HEK293 (cell line): ENCODE measurements at regions not wholly inside any gene's neighbourhood (a gene's known extent, or its start where the extent isn't known, plus 50 kb on each side); places are given as distances from the start of the nearest gene placed in this dataset.

ENCODE experiments used
- FEZF1 ChIP-seq: fragments of 450-650 bp; formaldehyde crosslinking; IDR thresholded peaks from 2 replicates; pipeline ENCODE4 v1.5.1; 2016; ENCODE audit warnings: missing biosample characterization, missing genetic modification characterization
- GLI2 ChIP-seq: fragments of 450-650 bp; formaldehyde crosslinking; IDR thresholded peaks from 2 replicates; pipeline ENCODE4; 2017; ENCODE audit warnings: missing biosample characterization, missing genetic modification characterization, low read depth, borderline replicate concordance
- GLI4 ChIP-seq: fragments of 450-650 bp; formaldehyde crosslinking; IDR thresholded peaks from 2 replicates; pipeline ENCODE4 v1.5.1; 2016; ENCODE audit warnings: missing biosample characterization, missing genetic modification characterization
- SCRT2 ChIP-seq: fragments of 450-650 bp; formaldehyde crosslinking; IDR thresholded peaks from 2 replicates; pipeline ENCODE4 v1.5.1; 2016; ENCODE audit warnings: missing biosample characterization, missing genetic modification characterization
- WT1 ChIP-seq: fragments of 450-650 bp; formaldehyde crosslinking; IDR thresholded peaks from 2 replicates; pipeline ENCODE4 v1.5.1; 2016; ENCODE audit warnings: missing biosample characterization, missing genetic modification characterization
- YY1 ChIP-seq: fragments of 450-650 bp; formaldehyde crosslinking; IDR thresholded peaks from 2 replicates; pipeline ENCODE4 v1.5.1; 2018; ENCODE audit warnings: missing biosample characterization, missing genetic modification characterization
- ZBTB17 ChIP-seq: fragments of 450-650 bp; formaldehyde crosslinking; IDR thresholded peaks from 2 replicates; pipeline ENCODE4 v1.5.1; 2016; ENCODE audit warnings: missing biosample characterization, missing genetic modification characterization
- ZBTB20 ChIP-seq: fragments of 450-650 bp; formaldehyde crosslinking; IDR thresholded peaks from 2 replicates; pipeline ENCODE4 v1.5.1; 2016; ENCODE audit warnings: missing biosample characterization, missing genetic modification characterization
- ZNF10 ChIP-seq: fragments of 450-650 bp; formaldehyde crosslinking; IDR thresholded peaks from 2 replicates; pipeline ENCODE4 v1.5.1; 2017; ENCODE audit warnings: missing biosample characterization, missing genetic modification characterization
- ZNF184 ChIP-seq: fragments of 450-650 bp; IDR thresholded peaks from 2 replicates; pipeline ENCODE4 v1.5.1; 2018; ENCODE audit warnings: missing biosample characterization, mild to moderate bottlenecking, missing genetic modification characterization
- ZNF211 ChIP-seq: fragments of 450-650 bp; formaldehyde crosslinking; IDR thresholded peaks from 2 replicates; pipeline ENCODE4 v1.5.1; 2016; ENCODE audit warnings: low read depth, missing biosample characterization, missing genetic modification characterization
- ZNF423 ChIP-seq: fragments of 450-650 bp; formaldehyde crosslinking; IDR thresholded peaks from 2 replicates; pipeline ENCODE4 v1.5.1; 2016; ENCODE audit warnings: missing biosample characterization, missing genetic modification characterization
- ZNF449 ChIP-seq: fragments of 450-650 bp; formaldehyde crosslinking; IDR thresholded peaks from 2 replicates; pipeline ENCODE4 v1.5.1; 2017; ENCODE audit warnings: missing biosample characterization, mild to moderate bottlenecking, missing genetic modification characterization, moderate library complexity
- ZNF555 ChIP-seq: fragments of 450-650 bp; formaldehyde crosslinking; conservative IDR thresholded peaks from 2 replicates; pipeline ENCODE4 v1.5.1; 2017; ENCODE audit warnings: missing biosample characterization, mild to moderate bottlenecking, missing genetic modification characterization, inconsistent platforms
- ZNF626 ChIP-seq: fragments of 450-650 bp; sonication (Bioruptor Pico); formaldehyde crosslinking; IDR thresholded peaks from 2 replicates; pipeline ENCODE4 v1.5.1; 2018; ENCODE audit warnings: missing biosample characterization, missing genetic modification characterization, inconsistent platforms
- ZNF747 ChIP-seq: fragments of 450-650 bp; formaldehyde crosslinking; IDR thresholded peaks from 2 replicates; pipeline ENCODE4 v1.5.1; 2016; ENCODE audit warnings: missing biosample characterization, missing genetic modification characterization
- ZNF76 ChIP-seq: fragments of 450-650 bp; formaldehyde crosslinking; IDR thresholded peaks from 2 replicates; pipeline ENCODE4; 2016; ENCODE audit warnings: low read depth, missing biosample characterization, missing genetic modification characterization, borderline replicate concordance
- ZNF777 ChIP-seq: fragments of 450-650 bp; formaldehyde crosslinking; IDR thresholded peaks from 2 replicates; pipeline ENCODE4 v1.5.1; 2017; ENCODE audit warnings: missing biosample characterization, missing genetic modification characterization, borderline replicate concordance
- TF ChIP-seq, protein P1 (sequence below): fragments of 450-650 bp; formaldehyde crosslinking; IDR thresholded peaks from 2 replicates; pipeline ENCODE4 v1.5.1; 2016; ENCODE audit warnings: missing biosample characterization, missing genetic modification characterization
- TF ChIP-seq, protein P2 (sequence below): fragments of 450-650 bp; formaldehyde crosslinking; IDR thresholded peaks from 2 replicates; pipeline ENCODE4 v1.5.1; 2016; ENCODE audit warnings: missing biosample characterization, missing genetic modification characterization, borderline replicate concordance
- TF ChIP-seq, protein P3 (sequence below): fragments of 450-650 bp; formaldehyde crosslinking; IDR thresholded peaks from 2 replicates; pipeline ENCODE4 v1.5.1; 2016; ENCODE audit warnings: missing biosample characterization, missing genetic modification characterization
- TF ChIP-seq, protein P4 (sequence below): fragments of 450-650 bp; formaldehyde crosslinking; IDR thresholded peaks from 2 replicates; pipeline ENCODE4 v1.5.1; 2017; ENCODE audit warnings: missing biosample characterization, missing genetic modification characterization
- TF ChIP-seq, protein P5 (sequence below): sonication (generic); formaldehyde crosslinking; IDR thresholded peaks from 2 replicates; pipeline ENCODE4 v1.8.1; 2022; ENCODE audit warnings: mild to moderate bottlenecking, moderate library complexity, missing genetic modification reagents

DNA sequence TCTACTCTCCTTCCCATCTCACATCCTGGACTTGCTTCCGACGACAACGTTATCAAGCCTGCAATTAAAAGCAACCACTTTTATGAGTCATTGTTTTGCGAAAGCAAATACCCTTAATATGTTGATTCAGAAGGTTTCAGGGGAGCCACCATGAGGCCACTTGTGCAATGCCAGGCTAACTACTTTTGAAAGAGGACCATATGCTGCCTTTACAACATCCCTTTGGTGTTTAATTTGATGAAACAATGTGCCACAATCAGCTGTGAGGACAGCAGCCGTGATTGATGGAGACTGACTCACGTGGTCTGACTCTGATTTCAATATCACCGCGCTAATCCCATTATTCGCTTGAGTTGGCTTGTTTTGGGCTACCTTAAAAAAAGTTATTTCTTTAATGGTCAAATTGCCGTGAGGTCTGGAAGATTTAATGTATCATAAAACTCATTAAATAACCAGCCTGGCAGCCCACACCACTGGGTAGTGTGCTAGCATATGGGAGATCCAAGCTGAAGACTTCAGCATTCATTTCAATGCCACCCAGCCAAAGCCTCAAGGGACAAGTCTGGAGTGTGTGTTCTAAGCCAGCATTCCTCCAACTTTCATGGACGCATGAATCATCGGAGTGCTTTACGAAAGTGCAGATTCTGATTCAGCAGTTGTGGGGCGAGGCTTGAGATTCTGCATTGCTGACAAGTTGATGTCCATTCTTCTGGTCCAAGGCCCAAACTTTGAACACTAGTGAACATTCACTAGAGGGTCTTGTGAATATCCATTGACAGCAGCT lies 73.3 kb upstream of the PAXBP1 start (continued):
- no peak for TF ChIP-seq ZNF449 (tag by site-specific recombination)
- TF ChIP-seq GLI2 (tag by site-specific recombination), result peak; percentile 43; the same call in 1 of the 2 replicates
- TF ChIP-seq, protein P1, sequence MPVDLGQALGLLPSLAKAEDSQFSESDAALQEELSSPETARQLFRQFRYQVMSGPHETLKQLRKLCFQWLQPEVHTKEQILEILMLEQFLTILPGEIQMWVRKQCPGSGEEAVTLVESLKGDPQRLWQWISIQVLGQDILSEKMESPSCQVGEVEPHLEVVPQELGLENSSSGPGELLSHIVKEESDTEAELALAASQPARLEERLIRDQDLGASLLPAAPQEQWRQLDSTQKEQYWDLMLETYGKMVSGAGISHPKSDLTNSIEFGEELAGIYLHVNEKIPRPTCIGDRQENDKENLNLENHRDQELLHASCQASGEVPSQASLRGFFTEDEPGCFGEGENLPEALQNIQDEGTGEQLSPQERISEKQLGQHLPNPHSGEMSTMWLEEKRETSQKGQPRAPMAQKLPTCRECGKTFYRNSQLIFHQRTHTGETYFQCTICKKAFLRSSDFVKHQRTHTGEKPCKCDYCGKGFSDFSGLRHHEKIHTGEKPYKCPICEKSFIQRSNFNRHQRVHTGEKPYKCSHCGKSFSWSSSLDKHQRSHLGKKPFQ (tag by site-specific recombination), result no peak
- peak; percentile 66; the same call in 1 of the 2 replicates for TF ChIP-seq SCRT2 (tag by site-specific recombination)
- 0 out of 2 replicates have a peak, but pooled peaks have one; percentile 32 for TF ChIP-seq ZNF10 (tag by site-specific recombination)
- no peak for TF ChIP-seq ZNF76 (tag by site-specific recombination)
- TF ChIP-seq, protein P2, sequence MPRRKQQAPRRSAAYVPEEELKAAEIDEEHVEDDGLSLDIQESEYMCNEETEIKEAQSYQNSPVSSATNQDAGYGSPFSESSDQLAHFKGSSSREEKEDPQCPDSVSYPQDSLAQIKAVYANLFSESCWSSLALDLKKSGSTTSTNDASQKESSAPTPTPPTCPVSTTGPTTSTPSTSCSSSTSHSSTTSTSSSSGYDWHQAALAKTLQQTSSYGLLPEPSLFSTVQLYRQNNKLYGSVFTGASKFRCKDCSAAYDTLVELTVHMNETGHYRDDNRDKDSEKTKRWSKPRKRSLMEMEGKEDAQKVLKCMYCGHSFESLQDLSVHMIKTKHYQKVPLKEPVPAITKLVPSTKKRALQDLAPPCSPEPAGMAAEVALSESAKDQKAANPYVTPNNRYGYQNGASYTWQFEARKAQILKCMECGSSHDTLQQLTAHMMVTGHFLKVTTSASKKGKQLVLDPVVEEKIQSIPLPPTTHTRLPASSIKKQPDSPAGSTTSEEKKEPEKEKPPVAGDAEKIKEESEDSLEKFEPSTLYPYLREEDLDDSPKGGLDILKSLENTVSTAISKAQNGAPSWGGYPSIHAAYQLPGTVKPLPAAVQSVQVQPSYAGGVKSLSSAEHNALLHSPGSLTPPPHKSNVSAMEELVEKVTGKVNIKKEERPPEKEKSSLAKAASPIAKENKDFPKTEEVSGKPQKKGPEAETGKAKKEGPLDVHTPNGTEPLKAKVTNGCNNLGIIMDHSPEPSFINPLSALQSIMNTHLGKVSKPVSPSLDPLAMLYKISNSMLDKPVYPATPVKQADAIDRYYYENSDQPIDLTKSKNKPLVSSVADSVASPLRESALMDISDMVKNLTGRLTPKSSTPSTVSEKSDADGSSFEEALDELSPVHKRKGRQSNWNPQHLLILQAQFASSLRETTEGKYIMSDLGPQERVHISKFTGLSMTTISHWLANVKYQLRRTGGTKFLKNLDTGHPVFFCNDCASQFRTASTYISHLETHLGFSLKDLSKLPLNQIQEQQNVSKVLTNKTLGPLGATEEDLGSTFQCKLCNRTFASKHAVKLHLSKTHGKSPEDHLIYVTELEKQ, result peak; percentile 86; the same call in 1 of the 2 replicates
- TF ChIP-seq ZNF626 (tag by site-specific recombination), result no peak
- no peak for TF ChIP-seq ZBTB20 (tag by site-specific recombination)
- TF ChIP-seq ZNF211, result no peak
- TF ChIP-seq, protein P3, sequence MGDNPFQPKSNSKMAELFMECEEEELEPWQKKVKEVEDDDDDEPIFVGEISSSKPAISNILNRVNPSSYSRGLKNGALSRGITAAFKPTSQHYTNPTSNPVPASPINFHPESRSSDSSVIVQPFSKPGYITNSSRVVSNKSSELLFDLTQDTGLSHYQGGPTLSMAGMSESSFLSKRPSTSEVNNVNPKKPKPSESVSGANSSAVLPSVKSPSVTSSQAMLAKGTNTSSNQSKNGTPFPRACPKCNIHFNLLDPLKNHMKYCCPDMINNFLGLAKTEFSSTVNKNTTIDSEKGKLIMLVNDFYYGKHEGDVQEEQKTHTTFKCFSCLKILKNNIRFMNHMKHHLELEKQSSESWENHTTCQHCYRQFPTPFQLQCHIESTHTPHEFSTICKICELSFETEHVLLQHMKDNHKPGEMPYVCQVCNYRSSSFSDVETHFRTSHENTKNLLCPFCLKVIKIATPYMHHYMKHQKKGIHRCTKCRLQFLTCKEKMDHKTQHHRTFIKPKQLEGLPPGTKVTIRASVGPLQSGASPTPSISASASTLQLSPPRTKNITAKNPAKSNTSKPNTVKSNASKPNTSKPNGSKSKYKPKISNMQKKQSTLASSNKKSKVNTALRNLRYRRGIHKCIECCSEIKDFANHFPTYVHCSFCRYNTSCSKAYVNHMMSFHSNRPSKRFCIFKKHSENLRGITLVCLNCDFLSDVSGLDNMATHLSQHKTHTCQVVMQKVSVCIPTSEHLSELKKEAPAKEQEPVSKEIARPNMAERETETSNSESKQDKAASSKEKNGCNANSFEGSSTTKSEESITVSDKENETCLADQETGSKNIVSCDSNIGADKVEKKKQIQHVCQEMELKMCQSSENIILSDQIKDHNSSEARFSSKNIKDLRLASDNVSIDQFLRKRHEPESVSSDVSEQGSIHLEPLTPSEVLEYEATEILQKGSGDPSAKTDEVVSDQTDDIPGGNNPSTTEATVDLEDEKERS (tag by site-specific recombination), result no peak
- TF ChIP-seq FEZF1 (tag by site-specific recombination), result peak; percentile 59; the same call in 1 of the 2 replicates
- TF ChIP-seq WT1 (tag by site-specific recombination), result 0 out of 2 replicates have a peak, but pooled peaks have one; percentile 13
- TF ChIP-seq ZBTB17 (tag by site-specific recombination), result peak; percentile 80
- TF ChIP-seq, protein P4, sequence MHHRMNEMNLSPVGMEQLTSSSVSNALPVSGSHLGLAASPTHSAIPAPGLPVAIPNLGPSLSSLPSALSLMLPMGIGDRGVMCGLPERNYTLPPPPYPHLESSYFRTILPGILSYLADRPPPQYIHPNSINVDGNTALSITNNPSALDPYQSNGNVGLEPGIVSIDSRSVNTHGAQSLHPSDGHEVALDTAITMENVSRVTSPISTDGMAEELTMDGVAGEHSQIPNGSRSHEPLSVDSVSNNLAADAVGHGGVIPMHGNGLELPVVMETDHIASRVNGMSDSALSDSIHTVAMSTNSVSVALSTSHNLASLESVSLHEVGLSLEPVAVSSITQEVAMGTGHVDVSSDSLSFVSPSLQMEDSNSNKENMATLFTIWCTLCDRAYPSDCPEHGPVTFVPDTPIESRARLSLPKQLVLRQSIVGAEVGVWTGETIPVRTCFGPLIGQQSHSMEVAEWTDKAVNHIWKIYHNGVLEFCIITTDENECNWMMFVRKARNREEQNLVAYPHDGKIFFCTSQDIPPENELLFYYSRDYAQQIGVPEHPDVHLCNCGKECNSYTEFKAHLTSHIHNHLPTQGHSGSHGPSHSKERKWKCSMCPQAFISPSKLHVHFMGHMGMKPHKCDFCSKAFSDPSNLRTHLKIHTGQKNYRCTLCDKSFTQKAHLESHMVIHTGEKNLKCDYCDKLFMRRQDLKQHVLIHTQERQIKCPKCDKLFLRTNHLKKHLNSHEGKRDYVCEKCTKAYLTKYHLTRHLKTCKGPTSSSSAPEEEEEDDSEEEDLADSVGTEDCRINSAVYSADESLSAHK, result no peak
- TF ChIP-seq ZNF777 (tag by site-specific recombination), result no peak
- no peak for TF ChIP-seq ZNF423
- no peak for TF ChIP-seq YY1
- TF ChIP-seq, protein P5, sequence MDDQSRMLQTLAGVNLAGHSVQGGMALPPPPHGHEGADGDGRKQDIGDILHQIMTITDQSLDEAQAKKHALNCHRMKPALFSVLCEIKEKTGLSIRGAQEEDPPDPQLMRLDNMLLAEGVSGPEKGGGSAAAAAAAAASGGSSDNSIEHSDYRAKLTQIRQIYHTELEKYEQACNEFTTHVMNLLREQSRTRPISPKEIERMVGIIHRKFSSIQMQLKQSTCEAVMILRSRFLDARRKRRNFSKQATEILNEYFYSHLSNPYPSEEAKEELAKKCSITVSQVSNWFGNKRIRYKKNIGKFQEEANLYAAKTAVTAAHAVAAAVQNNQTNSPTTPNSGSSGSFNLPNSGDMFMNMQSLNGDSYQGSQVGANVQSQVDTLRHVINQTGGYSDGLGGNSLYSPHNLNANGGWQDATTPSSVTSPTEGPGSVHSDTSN, result no peak
- no peak for TF ChIP-seq GLI4 (tag by site-specific recombination)
- no peak for TF ChIP-seq ZNF747
- peak; percentile 94 for TF ChIP-seq ZNF184 (tag by site-specific recombination)
- no peak for TF ChIP-seq ZNF555 (tag by site-specific recombination)
